Posterior vena cava (tissue), 2 donors: ENCODE measurements at regions not wholly inside any gene's neighbourhood (a gene's known extent, or its start where the extent isn't known, plus 50 kb on each side); places are given as distances from the start of the nearest gene placed in this dataset.

Experiments used
- DNase-seq: peaks from one replicate; pipeline ENCODE4 v3.0.0-alpha.2; 2020; ENCODE audit warnings: low spot score
- intact Hi-C, 2 donors: fragments of 100-400 bp; cut with DNase I; formaldehyde crosslinking; loops; one replicate each; pipeline versions ENCODE4 v1.14.1 to v1.14.2; 2022 to 2023
- donor health status: DM: yes; HTN: yes; CAD: no.
- donor health status: DM: yes; HTN: yes; CAD: no.

- intact Hi-C loops: loop anchor here in 1 of 2 donors (2.0 kb wide), 1 partner anchor 55 kb away; no protein-coding TSS in a partner anchor
- peak; percentile 37 for DNase-seq
These were observed 160.1 kb downstream of the ERMARD start for GRCh38 chr6:169911264-169912263.

GRCh38 chr6:169909113-169909512 is 157.7 kb downstream of the ERMARD start:
- DNase-seq: peak; percentile 13
- intact Hi-C loops: no loop called here

- intact Hi-C loops: no loop called here
- peak; percentile 57 for DNase-seq
These were observed 157.0 kb downstream of the ERMARD start for GRCh38 chr6:169908403-169908933.

- DNase-seq: peak; percentile 70
- intact Hi-C loops: no loop called here
These were observed 156.1 kb downstream of the ERMARD start for GRCh38 chr6:169907419-169908115.

GRCh38 chr6:169906688-169907418 is 155.4 kb downstream of the ERMARD start:
- peak; percentile 66 for DNase-seq
- intact Hi-C loops: no loop called here

GRCh38 chr6:169906004-169906687 is 154.7 kb downstream of the ERMARD start:
- intact Hi-C loops: no loop called here
- DNase-seq: no peak

GRCh38 chr6:169905041-169905807 is 153.8 kb downstream of the ERMARD start:
- peak; percentile 75 for DNase-seq

GRCh38 chr6:169904051-169904922 is 152.9 kb downstream of the ERMARD start:
- intact Hi-C loops: no loop called here
- DNase-seq: peak; percentile 65

More at GRCh38 chr6:169905041-169905807, 153.8 kb downstream of the ERMARD start:
- intact Hi-C loops: no loop called here

- intact Hi-C loops: no loop called here
- DNase-seq: peak; percentile 66
These were observed 151.7 kb downstream of the ERMARD start for GRCh38 chr6:169903122-169903521.

- peak; percentile 72 for DNase-seq
- intact Hi-C loops: no loop called here
These were observed 151.2 kb downstream of the ERMARD start for GRCh38 chr6:169902604-169903003.

- peak; percentile 3 for DNase-seq
These were observed 150.6 kb downstream of the ERMARD start for GRCh38 chr6:169902070-169902469.

GRCh38 chr6:169899481-169900145 is 148.2 kb downstream of the ERMARD start:
- intact Hi-C loops: no loop called here
- DNase-seq: peak; percentile 69

More at GRCh38 chr6:169902070-169902469, 150.6 kb downstream of the ERMARD start:
- intact Hi-C loops: no loop called here

- peak; percentile 73 for DNase-seq
- intact Hi-C loops: no loop called here
These were observed 147.5 kb downstream of the ERMARD start for GRCh38 chr6:169898788-169899480.

GRCh38 chr6:169897601-169898358 is 146.4 kb downstream of the ERMARD start:
- peak; percentile 50 for DNase-seq
- intact Hi-C loops: no loop called here

GRCh38 chr6:169896826-169897456 is 145.5 kb downstream of the ERMARD start:
- peak; percentile 61 for DNase-seq

More at GRCh38 chr6:169896826-169897456, 145.5 kb downstream of the ERMARD start:
- intact Hi-C loops: no loop called here
